GM06990 (cell line): ENCODE measurements at regions not wholly inside any gene's neighbourhood (a gene's known extent, or its start where the extent isn't known, plus 50 kb on each side); places are given as distances from the start of the nearest gene placed in this dataset.

Source experiments
- DNase-seq: peaks from one replicate; pipeline ENCODE4 v3.0.0-alpha.2; 2011; ENCODE audit not compliant: insufficient read length; ENCODE audit errors: extremely low read depth
- H3K27me3 ChIP-seq: replicated peaks from 2 replicates; pipeline ENCODE4 v1.6.0; 2011; ENCODE audit warnings: low read length; ENCODE audit not compliant: control insufficient read depth, insufficient read depth
- H3K36me3 ChIP-seq: 2 replicates; pipeline ENCODE4 v1.5.1; 2011; ENCODE audit warnings: low read length; ENCODE audit not compliant: control insufficient read depth, insufficient read depth
- H3K4me3 ChIP-seq: replicated peaks from 2 replicates; pipeline ENCODE4 v1.5.1; 2011; ENCODE audit warnings: low read depth, mild to moderate bottlenecking, control low read depth, low read length
- CTCF ChIP-seq: IDR thresholded peaks from 2 replicates; pipeline ENCODE4 v1.5.1; 2011; ENCODE audit warnings: low read length, control low read depth, mild to moderate bottlenecking, inconsistent platforms; ENCODE audit not compliant: insufficient read depth, poor library complexity, severe bottlenecking

GRCh38 chr1:42046761-42047507 lies 106.3 kb upstream of the GUCA2B start:
- Histone ChIP-seq H3K36me3 (no peaks in the 10 kb centered on the region), H3K4me3 (no peak overlapping the region), H3K27me3 (no peaks in the 10 kb centered on the region)
- no peak for TF ChIP-seq CTCF
- DNase-seq, result no peak

- no peak for TF ChIP-seq CTCF
- no peak for DNase-seq
- no peak overlapping the region for H3K4me3 ChIP-seq
- no peaks in the 10 kb centered on the region for H3K36me3 ChIP-seq
- no peaks in the 10 kb centered on the region; the same call in 1 of the 2 replicates for H3K27me3 ChIP-seq
These were observed 108.9 kb upstream of the GUCA2B start for GRCh38 chr1:42044346-42044745.

GRCh38 chr1:42043811-42044210 lies 109.4 kb upstream of the GUCA2B start:
- Histone ChIP-seq H3K27me3 (no peaks in the 10 kb centered on the region; the same call in 1 of the 2 replicates), H3K4me3 (no peak overlapping the region), H3K36me3 (no peaks in the 10 kb centered on the region)
- TF ChIP-seq CTCF, result no peak
- no peak for DNase-seq

GRCh38 chr1:42043182-42043581 lies 110.0 kb upstream of the GUCA2B start:
- no peaks in the 10 kb centered on the region; the same call in 1 of the 2 replicates for H3K27me3 ChIP-seq
- H3K36me3 ChIP-seq, result no peaks in the 10 kb centered on the region
- DNase-seq, result no peak
- no peak for TF ChIP-seq CTCF
- no peak overlapping the region for H3K4me3 ChIP-seq

GRCh38 chr1:42041031-42041430 lies 112.2 kb upstream of the GUCA2B start:
- H3K36me3 ChIP-seq, result no peaks in the 10 kb centered on the region
- no peak for TF ChIP-seq CTCF
- DNase-seq, result no peak
- no peak overlapping the region for H3K4me3 ChIP-seq
- H3K27me3 ChIP-seq, result no peaks in the 10 kb centered on the region; the same call in 1 of the 2 replicates
